Lung (tissue), 11 donors: ENCODE measurements at regions not wholly inside any gene's neighbourhood (a gene's known extent, or its start where the extent isn't known, plus 50 kb on each side); places are given as distances from the start of the nearest gene placed in this dataset.

Experiments used
- ATAC-seq: fragments of 200-7000 bp; cut with Tn5 transposase; one replicate; pipeline ENCODE4 v1.9.1; 2020; ENCODE audit warnings: moderate number of reproducible peaks; ENCODE audit not compliant: insufficient read depth, low FRiP score
- DNase-seq, 3 donors: peaks; one replicate each; pipeline ENCODE4 v3.0.0-alpha.2; 2013 to 2017
- H3K27ac ChIP-seq, 2 donors: one replicate each; pipeline ENCODE4 v1.5.1; 2013; ENCODE audit warnings: mild to moderate bottlenecking in 2 of 2, moderate library complexity in 2 of 2, control low read depth in 1 of 2, inconsistent platforms in 1 of 2, low read depth in 1 of 2, low read length in 1 of 2
- H3K27me3 ChIP-seq, 3 donors: one replicate each; pipeline ENCODE4 v1.5.1; 2013; ENCODE audit warnings: low read length in 2 of 3; ENCODE audit not compliant: control insufficient read depth in 3 of 3, insufficient read depth in 3 of 3
- H3K36me3 ChIP-seq, 4 donors: one replicate each; pipeline ENCODE4 v1.5.1; 2013; ENCODE audit warnings: low read length in 4 of 4, mild to moderate bottlenecking in 1 of 4, moderate library complexity in 1 of 4; ENCODE audit not compliant: control insufficient read depth in 4 of 4, insufficient read depth in 4 of 4
- H3K4me1 ChIP-seq, 5 donors: one replicate each; pipeline ENCODE4 v1.5.1; 2013; ENCODE audit warnings: low read length in 5 of 5, mild to moderate bottlenecking in 2 of 5, moderate library complexity in 1 of 5; ENCODE audit not compliant: control insufficient read depth in 5 of 5, insufficient read depth in 5 of 5
- H3K4me3 ChIP-seq: one replicate; pipeline ENCODE4 v1.5.1; 2013; ENCODE audit warnings: mild to moderate bottlenecking, control low read depth, moderate library complexity
- H3K9ac ChIP-seq, 2 donors: one replicate each; pipeline ENCODE4 v1.5.1; 2013; ENCODE audit warnings: low read length in 2 of 2, control low read depth in 1 of 2; ENCODE audit not compliant: insufficient read depth in 1 of 2
- H3K9me3 ChIP-seq, 4 donors: one replicate each; pipeline ENCODE4 v1.5.1; 2013; ENCODE audit warnings: low read length in 3 of 4, mild to moderate bottlenecking in 1 of 4, moderate library complexity in 1 of 4; ENCODE audit not compliant: control insufficient read depth in 4 of 4, insufficient read depth in 3 of 4
- WGBS, 2 donors: extraction: QIAGEN DNeasy Blood & Tissue Kit; methylation state at CpG; one replicate each; pipeline ENCODE4 v1.1.7; 2013; 5-methylcytosine and 5-hydroxymethylcytosine counted together
- TF ChIP-seq, protein P1 (sequence below): IDR thresholded peaks from 2 replicates; pipeline ENCODE4 v1.5.1; 2012; ENCODE audit warnings: mild to moderate bottlenecking; ENCODE audit errors: control extremely low read depth, extremely low read depth
- donor health status: control.
- donor health status: control.
- donor health status: Bipolar disorder and iron deficiency.
- donor health status: healthy.
- donor health status: DM: yes; HTN: yes; CAD: no.

DNA sequence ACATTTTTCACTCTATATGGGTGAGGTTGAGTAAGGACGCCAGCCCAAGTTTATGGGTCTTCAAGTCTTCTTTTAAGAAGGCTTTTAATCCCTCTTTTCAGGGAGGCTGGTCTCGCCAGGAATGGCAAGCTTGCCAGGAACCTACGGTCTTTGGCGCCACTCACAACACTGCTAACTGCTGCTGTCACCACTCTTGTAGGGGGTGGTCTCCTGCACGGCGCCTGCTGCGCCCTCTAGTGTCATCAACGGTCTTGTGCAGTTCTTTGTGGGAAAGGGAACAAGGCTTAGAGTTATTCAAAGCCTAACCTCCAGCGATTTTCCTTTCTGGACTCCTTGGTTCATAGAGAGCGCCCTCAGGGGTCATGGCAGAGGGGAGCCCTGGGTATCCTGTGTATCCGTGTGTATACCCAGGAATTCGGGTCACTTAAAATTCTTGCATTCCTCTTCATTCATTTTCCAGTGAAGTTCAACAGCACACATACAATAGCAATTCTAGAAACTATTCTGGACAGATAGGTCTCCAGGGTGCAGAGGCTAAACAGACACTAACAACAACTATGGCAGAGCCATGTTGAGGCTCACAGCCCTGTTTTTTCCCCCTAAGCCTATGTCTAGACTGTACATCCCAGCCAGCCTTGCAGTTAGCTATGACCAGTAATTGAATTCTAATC is 392.8 kb upstream of the CAMK1G start:
- DNase-seq = peak; percentile 62 to 71 (median 63)
- TF ChIP-seq, protein P1, sequence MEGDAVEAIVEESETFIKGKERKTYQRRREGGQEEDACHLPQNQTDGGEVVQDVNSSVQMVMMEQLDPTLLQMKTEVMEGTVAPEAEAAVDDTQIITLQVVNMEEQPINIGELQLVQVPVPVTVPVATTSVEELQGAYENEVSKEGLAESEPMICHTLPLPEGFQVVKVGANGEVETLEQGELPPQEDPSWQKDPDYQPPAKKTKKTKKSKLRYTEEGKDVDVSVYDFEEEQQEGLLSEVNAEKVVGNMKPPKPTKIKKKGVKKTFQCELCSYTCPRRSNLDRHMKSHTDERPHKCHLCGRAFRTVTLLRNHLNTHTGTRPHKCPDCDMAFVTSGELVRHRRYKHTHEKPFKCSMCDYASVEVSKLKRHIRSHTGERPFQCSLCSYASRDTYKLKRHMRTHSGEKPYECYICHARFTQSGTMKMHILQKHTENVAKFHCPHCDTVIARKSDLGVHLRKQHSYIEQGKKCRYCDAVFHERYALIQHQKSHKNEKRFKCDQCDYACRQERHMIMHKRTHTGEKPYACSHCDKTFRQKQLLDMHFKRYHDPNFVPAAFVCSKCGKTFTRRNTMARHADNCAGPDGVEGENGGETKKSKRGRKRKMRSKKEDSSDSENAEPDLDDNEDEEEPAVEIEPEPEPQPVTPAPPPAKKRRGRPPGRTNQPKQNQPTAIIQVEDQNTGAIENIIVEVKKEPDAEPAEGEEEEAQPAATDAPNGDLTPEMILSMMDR = no peak
- no peaks in the 10 kb centered on the region for H3K36me3 ChIP-seq
- peaks cover 0 to 6% (median 3%) of the 10 kb centered on the region in 4 donors for H3K9me3 ChIP-seq
- 14% methylated on average over 12 of the region's 12 CpGs for WGBS, 2 donors
- no peak overlapping the region for H3K27ac ChIP-seq
- no peaks in the 10 kb centered on the region for H3K27me3 ChIP-seq
- ATAC-seq = peak; percentile 58
- no peak overlapping the region for H3K9ac ChIP-seq
- H3K4me3 ChIP-seq = no peak overlapping the region
- H3K4me1 ChIP-seq = peaks cover 0 to 1% (median 0%) of the 10 kb centered on the region in 5 donors

DNA sequence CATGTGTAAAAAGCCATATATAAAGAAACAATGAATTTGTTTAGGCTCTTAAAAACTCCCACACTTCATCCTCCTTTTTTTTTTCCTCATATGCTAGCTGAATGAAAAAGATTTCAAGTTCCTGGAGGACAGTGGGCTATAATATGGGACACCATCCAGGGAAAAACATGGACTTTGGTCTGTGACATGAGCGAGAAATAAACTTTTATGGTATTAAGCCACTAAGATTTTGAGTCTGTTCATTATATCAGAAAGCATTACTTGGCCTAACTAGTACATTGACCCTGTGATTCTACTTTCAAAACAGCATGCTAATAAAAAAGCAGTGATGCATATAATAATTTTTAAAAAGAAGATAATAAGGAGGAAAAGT is 392.3 kb upstream of the CAMK1G start:
- TF ChIP-seq, protein P1 = no peak
- H3K4me1 ChIP-seq = no peaks in the 10 kb centered on the region
- ATAC-seq = no peak
- no peak overlapping the region for H3K27ac ChIP-seq
- H3K36me3 ChIP-seq = no peaks in the 10 kb centered on the region
- no peak overlapping the region for H3K9ac ChIP-seq
- H3K4me3 ChIP-seq = no peak overlapping the region
- 79 to 81% methylated on average over 1 of the region's 1 CpG for WGBS, 2 donors
- peaks cover 0 to 11% (median 6%) of the 10 kb centered on the region in 4 donors for H3K9me3 ChIP-seq
- no peak for DNase-seq
- no peaks in the 10 kb centered on the region for H3K27me3 ChIP-seq

DNA sequence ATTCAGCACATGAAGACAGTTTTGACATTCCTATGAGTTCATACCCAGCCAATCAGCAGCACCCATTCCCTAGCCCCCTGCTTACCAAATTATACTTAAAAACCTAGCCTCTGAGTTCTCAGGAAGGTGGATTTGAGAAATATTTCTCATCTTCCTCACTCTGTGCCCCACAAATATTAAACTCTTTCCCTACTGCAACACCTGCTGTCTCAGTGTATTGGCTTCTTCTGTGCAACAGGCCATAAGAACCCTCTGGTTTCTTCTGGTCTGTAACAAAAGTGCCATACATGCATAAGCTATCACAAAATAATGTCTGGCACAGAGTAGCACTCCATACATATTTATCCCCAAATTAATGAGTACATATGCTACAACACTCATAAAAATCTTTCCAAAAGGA is 387.4 kb upstream of the CAMK1G start:
- H3K9ac ChIP-seq = no peak overlapping the region
- H3K4me3 ChIP-seq = no peak overlapping the region
- ATAC-seq (no peak), DNase-seq (no peak)
- TF ChIP-seq, protein P1 = no peak
- no peaks in the 10 kb centered on the region for H3K36me3 ChIP-seq
- H3K4me1 ChIP-seq = no peaks in the 10 kb centered on the region
- H3K27me3 ChIP-seq = no peaks in the 10 kb centered on the region
- peaks cover 0 to 17% (median 8%) of the 10 kb centered on the region in 4 donors for H3K9me3 ChIP-seq
- H3K27ac ChIP-seq = no peak overlapping the region
